H54 (cell line): ENCODE measurements at regions not wholly inside any gene's neighbourhood (a gene's known extent, or its start where the extent isn't known, plus 50 kb on each side); places are given as distances from the start of the nearest gene placed in this dataset.
"Not testable (repeated sequence)": the region's sequence is repeated elsewhere in the genome, so short reads cannot be mapped to it uniquely, and the experiment has no call there.

Source experiments
- DNase-seq: peaks from one replicate; pipeline ENCODE4 v3.0.0; 2011; ENCODE audit warnings: low spot score, mixed read lengths; ENCODE audit not compliant: insufficient read length
- FAIRE-seq: peaks from 3 replicates; lab custom pipeline; 2011; peaks lifted over from hg19 to GRCh38; lab: Jason Lieb, UNC
- POLR2A ChIP-seq: IDR thresholded peaks from 2 replicates; pipeline ENCODE4 v1.6.1; 2011; ENCODE audit warnings: low read depth, mild to moderate bottlenecking, low read length

DNA sequence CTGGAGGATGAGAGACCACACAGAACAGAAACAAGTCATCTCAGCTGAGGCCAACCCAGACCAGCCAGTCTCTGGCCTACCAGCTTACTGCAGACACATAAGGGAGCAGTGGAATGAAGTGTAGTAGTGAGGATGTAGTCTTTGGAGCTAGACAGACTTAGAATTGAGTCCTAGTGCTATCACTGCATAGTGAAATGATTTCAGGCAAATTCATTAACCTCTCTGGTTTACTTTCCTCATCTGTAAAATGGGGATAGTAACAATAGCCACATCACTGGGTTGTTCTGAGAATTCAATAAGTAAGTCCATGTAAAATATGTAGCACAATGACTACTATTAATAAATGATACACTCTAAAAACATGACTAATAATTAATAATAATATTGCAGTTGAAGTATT, 383.8 kb downstream of the DLEU7 start:
- no peak for DNase-seq
- TF ChIP-seq POLR2A: no peak
- no peak for FAIRE-seq

DNA sequence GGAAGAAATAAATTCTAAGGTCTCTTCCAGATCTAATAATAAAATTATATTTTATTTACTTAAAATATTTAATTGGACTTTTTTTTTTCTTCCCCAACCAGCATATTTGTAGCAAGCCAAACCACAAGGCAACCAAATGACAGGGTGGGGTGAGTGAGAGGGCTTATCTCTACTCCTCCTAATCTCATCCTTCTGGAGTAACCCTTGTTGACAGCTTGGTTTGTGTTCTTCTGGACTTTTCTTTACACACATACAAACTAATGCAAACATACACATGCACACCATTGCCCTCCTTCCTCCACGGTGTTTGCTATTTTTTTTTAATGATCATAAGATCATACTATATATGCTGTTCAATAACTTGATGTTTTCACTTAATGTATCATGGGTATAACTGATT, 383.1 kb downstream of the DLEU7 start:
- DNase-seq (no peak), FAIRE-seq (no peak)
- TF ChIP-seq POLR2A: no peak

DNA sequence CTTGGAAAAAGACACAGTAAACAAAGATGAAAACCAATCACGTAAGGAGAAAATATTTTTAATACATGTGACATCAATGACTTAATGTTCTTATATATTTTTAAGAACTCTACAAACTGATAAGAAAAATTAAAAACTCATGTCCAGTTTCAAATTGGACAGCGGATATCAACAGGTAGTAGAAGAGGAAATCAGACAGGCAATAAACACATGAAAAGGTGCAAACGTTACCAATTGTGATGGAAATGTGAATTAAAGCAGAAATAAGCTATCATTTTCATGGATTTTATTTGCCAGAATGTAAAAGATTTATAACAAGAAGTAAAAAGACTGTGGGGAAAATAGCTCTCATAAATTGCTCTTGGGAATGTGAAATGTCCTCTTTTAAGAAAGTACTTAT, 382.3 kb downstream of the DLEU7 start:
- DNase-seq (no peak), FAIRE-seq (no peak)
- TF ChIP-seq POLR2A: no peak

DNA sequence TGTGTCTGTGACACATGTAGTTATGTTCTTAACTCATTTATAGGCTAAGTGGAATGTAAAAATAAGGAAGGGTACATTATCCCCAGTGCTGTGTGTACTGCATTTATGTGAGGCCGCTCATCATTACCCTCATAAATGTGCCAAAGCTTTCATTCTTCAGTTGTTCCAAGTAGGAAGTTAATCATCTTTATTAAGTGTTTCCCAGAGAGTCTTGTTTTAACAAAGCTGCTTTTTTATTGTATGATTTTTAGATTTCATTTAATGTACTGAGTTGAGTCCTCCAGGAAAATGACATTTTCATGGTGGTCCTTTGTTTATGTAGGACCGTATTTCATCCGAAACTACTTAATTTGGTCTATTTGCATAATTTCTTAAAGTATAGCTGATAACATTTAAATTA, 379.8 kb downstream of the DLEU7 start:
- FAIRE-seq: no peak
- DNase-seq: no peak
- TF ChIP-seq POLR2A: no peak

DNA sequence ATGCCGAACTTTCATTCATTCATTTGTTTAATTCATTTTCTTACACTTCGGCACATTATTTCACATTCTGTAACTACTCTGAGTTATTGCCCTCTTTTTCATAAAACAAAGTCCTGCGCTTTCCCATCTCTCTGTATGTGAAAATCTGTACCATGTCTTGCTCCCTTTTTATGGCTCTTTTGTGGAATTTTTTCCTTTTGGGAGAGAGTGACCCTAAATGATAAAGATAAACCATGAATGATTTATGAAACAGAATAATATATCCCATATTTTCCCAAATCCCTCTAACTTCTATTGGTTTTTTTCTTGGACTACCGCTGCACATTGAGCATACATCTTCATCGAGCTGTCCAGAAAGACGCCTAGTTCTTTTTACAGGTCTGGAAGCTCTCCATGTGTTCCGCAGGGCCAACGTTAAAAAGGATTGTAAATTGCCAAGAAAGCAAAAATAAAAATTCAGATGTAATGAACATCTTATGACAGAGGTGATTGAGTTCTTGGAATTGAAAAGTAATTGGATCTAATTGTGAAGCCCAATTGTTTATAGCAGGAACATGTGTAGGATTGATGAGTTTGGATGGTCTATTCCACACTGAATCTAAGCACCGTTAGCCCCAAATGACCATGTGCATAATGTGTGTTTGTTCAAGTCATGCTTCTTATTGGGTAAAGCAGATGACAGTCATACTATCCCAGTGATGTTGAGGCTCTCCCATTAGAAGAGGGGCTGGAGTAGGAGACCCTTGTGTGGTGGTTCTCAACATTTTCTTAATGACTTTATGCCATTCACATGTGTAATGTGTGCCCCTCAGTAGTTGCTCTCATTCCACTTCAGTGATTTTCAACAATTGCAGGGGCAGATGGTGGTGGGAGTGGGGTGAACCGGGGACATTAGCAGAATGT, 378.9 kb downstream of the DLEU7 start:
- no peak for TF ChIP-seq POLR2A
- FAIRE-seq: no peak

DNA sequence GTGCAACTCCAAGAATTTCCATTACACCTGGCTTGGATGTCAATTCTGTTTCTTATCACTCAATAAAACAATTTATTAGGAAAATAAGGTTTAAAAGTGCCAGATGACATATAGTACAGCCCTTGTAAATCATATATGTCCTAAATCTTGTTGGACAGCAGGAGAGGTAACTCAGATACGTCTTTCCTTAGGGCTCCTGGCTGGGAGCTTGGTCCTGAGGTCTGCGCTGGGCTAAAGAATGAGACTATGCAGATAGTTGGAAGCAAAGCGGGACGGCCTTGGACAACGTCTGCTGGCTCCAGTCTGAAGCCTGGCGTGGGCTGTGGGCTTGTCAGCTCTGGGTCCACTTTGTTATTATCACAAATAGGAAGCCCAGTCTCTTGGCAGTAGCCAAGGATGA, 377.0 kb downstream of the DLEU7 start:
- FAIRE-seq (no peak), DNase-seq (no peak)
- TF ChIP-seq POLR2A: no peak

More for the DNA sequence above, 378.9 kb downstream of the DLEU7 start:
- DNase-seq: no peak

DNA sequence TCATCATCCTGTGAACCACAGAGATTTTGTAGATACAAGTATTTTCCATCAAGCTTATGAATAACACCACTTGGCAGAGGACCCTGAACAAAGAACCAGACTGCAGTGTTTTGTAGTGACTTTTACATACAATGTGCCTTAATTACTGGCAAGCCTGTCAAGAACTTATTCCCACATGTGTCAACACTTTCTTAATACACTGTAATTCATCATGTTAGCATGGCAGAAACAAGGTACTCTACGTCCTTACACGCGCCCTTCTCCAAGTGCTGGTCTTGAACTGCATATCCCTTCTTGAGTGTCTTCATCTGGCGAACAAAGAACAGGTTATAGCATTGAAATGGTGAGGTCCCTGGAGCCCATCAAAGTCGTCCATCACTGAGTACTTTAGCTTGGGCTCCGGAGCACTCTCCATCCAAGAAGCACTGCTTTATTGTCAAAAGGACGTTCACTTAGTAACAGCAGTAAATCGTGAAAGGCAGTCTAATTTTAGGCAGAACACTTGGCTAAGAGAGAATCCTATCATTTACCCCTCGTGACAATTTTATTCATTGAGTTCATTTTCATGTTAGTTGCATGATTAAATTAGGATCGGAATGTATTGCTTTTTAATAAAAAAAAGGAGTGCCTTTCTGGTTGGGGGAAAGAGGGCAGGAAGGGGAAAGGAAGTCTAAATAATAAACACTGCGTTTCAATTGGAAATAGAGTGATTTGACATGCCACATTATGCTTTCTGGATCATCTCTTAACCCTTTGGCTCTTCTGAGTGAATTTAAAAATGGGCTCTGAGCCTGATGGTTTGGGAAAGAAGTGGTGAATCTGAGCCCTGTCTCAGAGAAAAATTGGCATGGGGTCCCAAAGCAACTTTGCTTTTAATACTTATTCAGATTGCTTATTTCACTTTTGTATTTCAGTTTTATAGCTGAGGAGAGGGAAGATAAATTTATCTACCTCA, 376.1 kb downstream of the DLEU7 start:
- DNase-seq (no peak), FAIRE-seq (no peak)
- no peak for TF ChIP-seq POLR2A

DNA sequence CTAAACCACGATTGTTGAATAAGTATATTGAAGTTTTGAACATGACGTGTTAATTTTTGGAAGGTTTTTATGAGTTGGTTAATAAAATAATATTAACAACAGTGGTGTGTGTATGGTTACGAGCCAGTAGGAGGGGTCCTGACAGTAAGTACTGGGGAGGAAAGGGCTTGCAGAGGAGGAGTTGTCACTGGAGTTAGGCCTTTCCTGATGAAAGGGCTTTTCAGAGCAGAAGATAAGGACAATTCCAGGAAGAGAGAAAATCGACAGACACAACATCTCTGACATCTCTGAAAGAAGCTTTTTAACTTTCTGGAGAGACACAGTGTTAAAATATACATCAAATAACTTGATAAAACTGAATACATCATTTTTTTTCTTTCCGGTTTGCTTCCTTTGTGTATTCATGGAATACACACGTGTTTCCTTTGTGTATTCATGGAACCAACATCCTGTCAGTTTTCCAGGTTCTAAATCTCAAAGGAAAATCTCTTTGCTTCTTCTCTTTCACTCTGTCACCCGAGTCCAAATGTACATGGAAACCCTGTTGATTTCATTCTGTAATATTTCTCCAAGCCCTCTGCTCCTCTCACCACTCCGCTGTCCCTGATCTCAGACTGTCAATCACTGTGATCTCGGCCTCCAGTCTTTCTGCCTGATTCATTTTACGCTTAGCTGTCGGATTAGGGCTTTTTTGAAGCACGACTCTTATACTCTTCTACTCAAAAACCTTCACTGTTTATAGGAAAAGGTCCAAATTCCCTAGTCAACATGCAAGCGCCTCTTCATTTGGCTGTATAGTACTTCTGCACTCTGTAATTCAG, 374.4 kb downstream of the DLEU7 start:
- no peak for FAIRE-seq
- no peak for TF ChIP-seq POLR2A
- DNase-seq: no peak

DNA sequence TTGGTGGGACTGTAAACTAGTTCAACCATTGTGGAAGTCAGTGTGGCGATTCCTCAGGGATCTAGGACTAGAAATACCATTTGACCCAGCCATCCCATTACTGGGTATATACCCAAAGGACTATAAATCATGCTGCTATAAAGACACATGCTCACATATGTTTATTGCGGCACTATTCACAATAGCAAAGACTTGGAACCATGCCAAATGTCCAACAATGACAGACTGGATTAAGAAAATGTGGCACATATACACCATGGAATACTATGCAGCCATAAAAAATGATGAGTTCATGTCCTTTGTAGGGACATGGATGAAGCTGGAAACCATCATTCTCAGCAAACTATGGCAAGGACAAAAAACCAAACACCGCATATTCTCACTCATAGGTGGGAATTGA, 370.4 kb downstream of the DLEU7 start:
- DNase-seq, FAIRE-seq: not testable (repeated sequence)

DNA sequence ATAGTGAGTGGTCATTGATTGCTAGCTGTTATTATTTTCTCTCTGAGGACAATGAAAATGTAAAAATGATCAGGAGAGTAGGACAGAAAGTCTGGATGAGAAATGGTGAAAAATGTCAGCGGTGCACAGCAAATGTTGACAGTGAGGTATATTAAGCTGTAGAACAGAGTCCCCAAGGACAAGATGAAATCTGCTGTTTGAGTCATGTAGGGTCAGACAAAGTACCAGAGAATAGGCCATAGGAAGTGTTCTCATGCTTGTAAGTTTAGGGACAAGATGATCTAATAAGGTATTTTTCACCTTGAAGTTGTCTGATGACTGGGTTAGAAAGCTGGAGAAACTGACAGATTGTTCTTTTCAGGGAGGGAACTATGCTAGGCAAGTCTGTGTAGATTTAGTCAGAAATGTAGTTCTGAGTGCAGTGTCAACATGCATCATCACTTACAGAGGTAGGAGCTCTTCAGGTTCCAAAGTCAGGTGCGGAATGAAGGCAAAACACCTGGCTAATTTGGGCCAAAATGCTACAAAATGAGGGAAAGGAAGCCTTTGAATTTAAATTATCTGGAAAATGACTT, 369.3 kb downstream of the DLEU7 start:
- no peak for TF ChIP-seq POLR2A
- FAIRE-seq (no peak), DNase-seq (no peak)

DNA sequence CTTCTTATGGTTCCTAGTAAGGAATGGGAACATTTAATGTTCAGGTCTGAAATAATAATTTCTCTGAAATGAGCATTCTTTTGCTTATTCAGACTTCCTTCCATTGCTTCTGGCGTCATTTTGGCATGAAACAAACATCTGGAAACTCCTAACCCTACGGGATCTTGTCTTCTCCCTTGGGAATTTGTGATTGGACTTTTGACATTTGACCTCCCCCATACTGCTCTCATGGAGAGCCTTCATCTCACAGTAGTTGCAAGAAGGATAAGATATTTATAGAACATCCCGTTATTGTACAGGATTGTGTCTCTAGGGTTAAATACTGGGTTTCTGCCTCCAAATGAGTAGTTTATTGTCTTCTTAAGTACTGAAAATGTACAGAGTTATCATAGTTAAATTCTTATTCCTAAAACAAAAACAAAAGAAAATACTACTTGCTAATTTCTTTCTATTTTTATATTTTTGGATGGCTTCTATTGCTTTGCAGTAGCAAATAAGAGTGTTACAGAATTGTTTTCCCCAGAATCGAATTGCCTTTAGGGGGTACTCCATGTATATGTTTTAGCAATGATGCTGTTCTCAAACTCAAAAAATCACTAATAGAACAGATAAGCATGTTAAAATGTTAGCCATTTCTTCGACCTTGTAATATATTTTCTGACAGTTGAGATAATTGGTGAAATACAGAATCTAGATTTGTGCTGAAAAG, 366.8 kb downstream of the DLEU7 start:
- no peak for TF ChIP-seq POLR2A
- FAIRE-seq: no peak
- DNase-seq: no peak

DNA sequence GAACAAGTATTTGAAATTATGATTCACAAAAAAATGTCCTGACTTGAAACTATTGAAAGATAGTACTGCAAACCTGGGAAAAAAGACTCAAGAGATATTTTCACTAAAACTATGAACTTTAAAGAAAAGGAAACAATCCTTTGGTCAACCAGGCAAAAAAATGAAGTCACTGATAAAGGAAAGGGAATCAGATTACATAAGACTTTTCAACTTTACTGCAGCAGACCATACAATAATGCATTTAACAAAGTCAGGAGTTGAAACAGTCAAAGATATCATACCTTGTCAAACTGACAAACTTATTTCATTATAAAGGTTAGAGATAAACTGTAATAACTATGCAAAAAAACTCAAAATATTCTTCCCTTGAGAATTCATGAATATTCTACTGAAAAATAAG, 361.6 kb downstream of the DLEU7 start:
- FAIRE-seq (no peak), DNase-seq (no peak)
- TF ChIP-seq POLR2A: no peak
